ENCODE measurements at regions not wholly inside any gene's neighbourhood (a gene's known extent, or its start where the extent isn't known, plus 50 kb on each side); places are given as distances from the start of the nearest gene placed in this dataset.

DNA sequence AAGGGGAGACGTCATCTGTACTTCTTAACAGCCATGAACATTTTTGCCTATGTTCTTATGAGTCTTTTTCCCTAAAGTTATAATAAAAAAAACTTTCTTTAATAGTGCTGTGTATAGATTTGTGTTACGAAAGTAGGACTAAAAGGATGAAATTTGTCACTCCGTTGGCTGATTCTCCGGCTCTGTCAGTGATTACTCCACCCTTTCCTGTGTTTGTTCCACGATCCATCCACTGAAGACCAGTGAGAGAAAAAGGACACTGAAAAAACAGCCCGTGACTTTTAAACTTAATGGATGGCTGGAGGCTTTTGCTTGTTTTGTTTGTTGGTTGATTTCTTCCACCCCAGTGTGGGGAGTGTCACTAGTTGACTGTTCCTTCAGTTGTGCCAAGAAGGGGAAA is 232.0 kb upstream of the NOX3 start:
- H3K4me3 Mint-ChIP-seq = no peak overlapping the region
- H3K36me3 Mint-ChIP-seq = no peaks in the 10 kb centered on the region
- H3K27ac Mint-ChIP-seq = no peak overlapping the region
- H3K27me3 Mint-ChIP-seq = no peaks in the 10 kb centered on the region
- H3K4me1 Mint-ChIP-seq (ENCODE audit: low read depth) = no peaks in the 10 kb centered on the region
- H3K9me3 Mint-ChIP-seq (ENCODE audit: low read depth) = no peaks in the 10 kb centered on the region

DNA sequence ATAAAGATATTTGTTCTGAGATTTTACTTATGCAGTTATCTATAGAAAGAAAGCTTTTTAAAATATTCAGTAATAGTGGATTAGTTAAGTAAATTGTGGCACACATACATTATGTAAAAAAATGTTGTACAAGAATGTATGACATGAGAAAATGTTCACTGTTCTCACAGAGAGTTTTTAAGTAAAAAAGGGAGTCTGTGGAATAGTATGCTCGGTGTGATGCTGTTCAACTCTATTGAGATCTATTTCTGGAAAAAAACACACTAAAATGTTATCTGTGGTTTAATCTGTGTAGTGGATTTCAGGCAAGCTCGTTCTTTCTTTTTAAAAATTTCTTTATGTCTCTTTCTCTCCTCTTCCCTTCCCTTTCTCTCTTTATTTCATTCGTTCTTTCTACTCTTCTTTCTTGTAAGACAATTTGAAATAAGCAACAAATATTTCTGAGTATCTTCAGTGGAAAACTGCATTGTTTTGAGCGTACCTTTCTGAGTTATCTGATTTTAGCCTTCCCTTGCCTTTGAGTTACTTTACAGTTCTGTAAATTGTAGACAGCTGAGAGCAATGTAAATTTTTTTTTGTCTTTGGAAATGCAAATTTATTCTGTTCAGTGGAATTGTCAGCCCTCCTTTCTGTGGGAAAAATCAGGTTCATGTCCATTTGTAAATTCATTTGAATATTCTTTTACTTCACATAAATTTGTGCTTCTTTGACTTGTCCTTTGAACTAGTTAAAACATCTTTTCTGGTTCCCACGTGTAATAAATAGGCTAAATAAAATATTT is 229.0 kb upstream of the NOX3 start:
- no peak overlapping the region for H3K4me3 Mint-ChIP-seq
- H3K36me3 Mint-ChIP-seq = no peaks in the 10 kb centered on the region
- H3K27me3 Mint-ChIP-seq = peaks cover 2% of the 10 kb centered on the region
- H3K9me3 Mint-ChIP-seq (ENCODE audit: low read depth) = no peaks in the 10 kb centered on the region
- H3K4me1 Mint-ChIP-seq (ENCODE audit: low read depth) = no peaks in the 10 kb centered on the region
- no peak overlapping the region for H3K27ac Mint-ChIP-seq

DNA sequence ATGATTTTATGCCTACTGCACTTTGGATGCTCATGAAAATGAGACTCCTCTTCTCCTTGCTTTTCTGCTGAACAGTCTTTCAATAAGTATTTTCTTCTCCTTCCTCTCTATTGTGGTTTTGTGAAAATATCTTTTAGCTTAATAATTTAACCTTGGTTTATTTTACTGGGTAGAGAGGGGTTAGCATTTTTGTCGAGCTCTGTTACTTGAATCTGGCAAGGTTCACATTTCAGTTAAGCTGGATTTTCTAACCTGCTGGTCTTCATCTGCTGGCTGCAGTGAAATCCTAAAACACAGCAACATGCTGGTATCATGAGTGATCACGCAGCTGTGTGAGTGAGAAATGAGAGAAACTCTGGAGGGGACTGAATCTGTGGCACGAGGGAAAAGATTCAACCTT is 222.7 kb upstream of the NOX3 start:
- H3K9me3 Mint-ChIP-seq (ENCODE audit: low read depth) = no peaks in the 10 kb centered on the region
- H3K27ac Mint-ChIP-seq = no peak overlapping the region
- H3K36me3 Mint-ChIP-seq = no peaks in the 10 kb centered on the region
- no peak overlapping the region for H3K4me3 Mint-ChIP-seq
- peaks cover 2% of the 10 kb centered on the region for H3K27me3 Mint-ChIP-seq
- H3K4me1 Mint-ChIP-seq (ENCODE audit: low read depth) = no peaks in the 10 kb centered on the region

DNA sequence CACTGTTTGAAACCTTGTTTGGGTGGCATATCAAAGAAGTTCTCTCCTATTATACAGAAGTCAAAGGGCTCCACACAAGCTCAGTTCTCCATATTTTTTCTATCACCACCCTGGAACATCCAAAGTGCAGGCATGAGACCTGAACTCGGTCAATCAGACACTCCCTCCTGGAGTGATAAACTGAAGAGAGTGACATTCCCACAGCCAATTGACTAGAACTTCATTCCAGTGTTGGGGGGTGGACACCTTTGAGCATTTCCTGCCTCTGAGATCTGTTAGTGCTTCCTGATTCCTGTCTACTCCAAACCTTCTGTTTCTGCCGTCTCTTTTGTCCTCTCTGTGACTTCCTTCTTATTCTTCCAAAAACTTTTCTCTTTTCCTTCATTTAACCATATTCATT is 220.7 kb upstream of the NOX3 start:
- H3K4me1 Mint-ChIP-seq (ENCODE audit: low read depth) = no peaks in the 10 kb centered on the region
- no peaks in the 10 kb centered on the region for H3K9me3 Mint-ChIP-seq (ENCODE audit: low read depth)
- no peak overlapping the region for H3K27ac Mint-ChIP-seq
- H3K27me3 Mint-ChIP-seq = no peaks in the 10 kb centered on the region
- H3K4me3 Mint-ChIP-seq = no peak overlapping the region
- no peaks in the 10 kb centered on the region for H3K36me3 Mint-ChIP-seq

DNA sequence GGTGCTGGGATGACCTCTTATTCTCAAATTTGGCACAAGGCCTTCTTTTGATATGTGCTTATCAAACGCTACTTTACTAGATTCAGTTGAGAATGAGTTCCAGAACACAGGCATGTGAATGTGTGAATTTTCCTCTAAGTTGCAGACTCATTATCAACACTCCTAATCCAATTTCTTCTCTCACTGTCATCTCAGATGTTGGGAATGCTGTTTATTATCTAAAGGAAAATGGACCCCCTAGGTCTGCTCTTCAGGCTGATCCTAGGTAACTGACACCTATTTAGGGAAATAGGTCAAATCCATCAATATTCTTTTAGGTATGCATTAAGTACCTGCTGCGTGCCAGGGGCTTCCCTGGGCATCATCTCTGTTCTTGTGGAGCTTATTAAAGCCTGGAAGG is 215.0 kb upstream of the NOX3 start:
- H3K27ac Mint-ChIP-seq = no peak overlapping the region
- H3K9me3 Mint-ChIP-seq (ENCODE audit: low read depth) = no peaks in the 10 kb centered on the region
- no peaks in the 10 kb centered on the region for H3K4me1 Mint-ChIP-seq (ENCODE audit: low read depth)
- H3K4me3 Mint-ChIP-seq = no peak overlapping the region
- no peaks in the 10 kb centered on the region for H3K36me3 Mint-ChIP-seq
- H3K27me3 Mint-ChIP-seq = peaks cover 2% of the 10 kb centered on the region

DNA sequence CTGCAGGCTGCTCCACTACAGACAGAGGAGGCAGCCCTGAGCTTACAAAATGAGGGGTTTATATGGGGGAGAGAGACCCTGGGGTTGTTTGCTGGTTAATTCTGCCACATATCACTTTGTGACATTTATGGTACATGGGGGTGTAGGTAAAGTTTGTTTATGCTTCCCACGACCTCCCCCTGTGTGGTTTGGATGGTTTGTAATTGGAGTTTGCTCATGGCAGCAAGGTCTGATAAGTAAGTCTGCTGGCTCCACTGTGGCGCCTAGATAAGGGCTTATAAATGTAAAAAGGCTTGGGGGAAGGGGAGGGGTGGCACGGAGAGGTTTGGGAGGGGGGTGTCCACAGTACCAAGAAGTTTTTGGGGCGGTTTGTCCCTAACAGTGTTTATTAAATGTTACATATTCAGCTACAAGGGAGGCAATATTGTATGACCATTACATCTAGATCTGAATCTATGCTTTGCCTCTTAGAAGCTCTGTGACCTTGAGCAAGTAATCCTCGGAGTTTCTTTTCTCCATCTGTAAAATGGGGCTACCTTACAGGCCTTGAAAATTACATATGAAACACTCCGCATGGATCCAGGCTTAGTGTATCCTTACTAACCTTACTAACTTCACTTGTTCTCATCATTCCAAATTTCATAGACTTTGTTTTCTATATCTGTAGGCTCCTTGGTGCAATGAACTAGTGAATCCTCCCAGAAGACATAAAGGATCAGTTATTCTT is 204.8 kb upstream of the NOX3 start:
- H3K36me3 Mint-ChIP-seq = no peaks in the 10 kb centered on the region
- H3K4me3 Mint-ChIP-seq = no peak overlapping the region
- no peaks in the 10 kb centered on the region for H3K9me3 Mint-ChIP-seq (ENCODE audit: low read depth)
- H3K4me1 Mint-ChIP-seq (ENCODE audit: low read depth) = no peaks in the 10 kb centered on the region
- H3K27me3 Mint-ChIP-seq = peaks cover 4% of the 10 kb centered on the region
- no peak overlapping the region for H3K27ac Mint-ChIP-seq

DNA sequence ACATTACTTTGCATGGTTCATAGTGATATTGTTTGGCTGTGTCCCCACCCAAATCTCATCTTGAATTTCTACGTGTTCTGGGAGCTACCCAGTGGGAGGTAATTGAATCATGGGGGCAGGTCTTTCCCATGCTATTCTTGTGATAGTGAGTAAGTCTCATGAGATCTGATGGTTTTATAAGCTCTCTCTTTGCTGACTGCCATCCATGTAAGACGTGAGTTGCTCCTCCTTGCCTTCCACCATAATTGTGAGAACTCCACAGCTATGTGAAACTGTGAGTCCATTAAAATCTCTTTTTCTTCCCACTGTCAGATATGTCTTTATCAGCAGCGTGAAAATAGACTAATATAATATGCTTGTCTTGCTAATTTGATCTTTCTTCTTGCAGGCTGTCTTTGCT is 200.4 kb upstream of the NOX3 start:
- Mint-ChIP-seq H3K4me1 (ENCODE audit: low read depth) (no peaks in the 10 kb centered on the region), H3K27me3 (peaks cover 8% of the 10 kb centered on the region), H3K27ac (no peak overlapping the region), H3K36me3 (no peaks in the 10 kb centered on the region), H3K9me3 (ENCODE audit: low read depth) (peaks cover 6% of the 10 kb centered on the region), H3K4me3 (no peak overlapping the region)

DNA sequence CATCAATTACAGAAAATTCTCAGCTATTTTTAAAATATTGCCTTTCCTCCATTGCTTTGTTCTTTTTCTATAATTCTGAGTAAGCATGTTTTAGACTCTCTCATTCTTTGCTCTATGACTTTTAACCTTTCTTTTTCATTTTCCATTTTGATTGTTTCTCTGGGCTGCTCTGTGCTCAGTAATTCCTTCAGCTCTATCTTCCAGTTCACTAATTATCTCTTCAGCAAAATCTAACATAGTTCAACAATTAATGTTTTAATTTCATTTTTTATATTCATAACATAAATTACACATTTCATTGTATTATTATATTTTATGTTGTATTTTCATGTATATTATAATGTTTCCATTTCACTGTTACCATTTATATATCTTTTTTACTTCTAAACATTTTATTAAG is 198.8 kb upstream of the NOX3 start:
- H3K36me3 Mint-ChIP-seq = no peaks in the 10 kb centered on the region
- no peak overlapping the region for H3K27ac Mint-ChIP-seq
- H3K9me3 Mint-ChIP-seq (ENCODE audit: low read depth) = peaks cover 6% of the 10 kb centered on the region
- no peak overlapping the region for H3K4me3 Mint-ChIP-seq
- no peaks in the 10 kb centered on the region for H3K4me1 Mint-ChIP-seq (ENCODE audit: low read depth)
- H3K27me3 Mint-ChIP-seq = peaks cover 8% of the 10 kb centered on the region

DNA sequence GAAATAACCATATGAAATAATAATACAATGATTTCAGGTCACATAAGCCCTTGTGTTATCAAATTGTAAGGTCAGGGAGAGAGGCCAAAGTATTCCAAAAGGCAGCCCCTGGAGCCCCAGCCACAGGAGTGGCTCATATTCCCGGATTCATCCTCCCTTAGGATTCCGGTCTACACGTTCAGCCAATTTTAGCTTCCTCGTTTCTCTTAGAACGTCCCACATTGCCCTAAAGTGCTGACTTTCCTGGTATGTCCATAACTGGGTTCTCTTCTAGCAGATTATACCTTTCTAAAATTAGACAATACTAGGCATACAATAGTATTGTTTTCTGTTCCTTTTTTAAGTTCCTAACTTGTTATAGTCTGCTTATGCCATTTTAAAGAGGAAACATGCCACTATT is 192.7 kb upstream of the NOX3 start:
- no peaks in the 10 kb centered on the region for H3K27me3 Mint-ChIP-seq
- H3K9me3 Mint-ChIP-seq (ENCODE audit: low read depth) = no peaks in the 10 kb centered on the region
- H3K36me3 Mint-ChIP-seq = peaks cover 2% of the 10 kb centered on the region
- H3K4me3 Mint-ChIP-seq = no peak overlapping the region
- peaks cover 4% of the 10 kb centered on the region for H3K4me1 Mint-ChIP-seq (ENCODE audit: low read depth)
- H3K27ac Mint-ChIP-seq = no peak overlapping the region

DNA sequence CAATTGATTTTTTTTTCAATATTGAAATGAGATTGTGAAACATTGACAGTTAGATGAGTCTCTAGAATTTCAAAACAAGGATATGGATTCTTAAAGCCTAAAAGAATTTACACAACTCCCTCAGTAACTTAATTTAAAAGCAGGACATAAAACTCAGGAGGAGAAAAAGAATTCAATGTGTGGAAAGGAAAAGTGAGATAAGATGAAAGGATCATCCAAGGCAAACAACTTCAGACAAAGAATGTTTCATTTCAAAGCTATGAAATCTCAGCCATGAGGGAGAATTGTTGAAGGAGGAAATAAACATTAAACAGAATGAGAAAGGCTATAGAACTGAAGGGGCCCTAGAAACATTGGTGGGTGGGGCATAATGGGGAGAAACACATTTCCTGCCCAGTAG is 191.7 kb upstream of the NOX3 start:
- Mint-ChIP-seq H3K4me3 (no peak overlapping the region), H3K36me3 (peaks cover 2% of the 10 kb centered on the region), H3K27ac (no peak overlapping the region), H3K27me3 (no peaks in the 10 kb centered on the region), H3K9me3 (ENCODE audit: low read depth) (no peaks in the 10 kb centered on the region), H3K4me1 (ENCODE audit: low read depth) (peaks cover 4% of the 10 kb centered on the region)

DNA sequence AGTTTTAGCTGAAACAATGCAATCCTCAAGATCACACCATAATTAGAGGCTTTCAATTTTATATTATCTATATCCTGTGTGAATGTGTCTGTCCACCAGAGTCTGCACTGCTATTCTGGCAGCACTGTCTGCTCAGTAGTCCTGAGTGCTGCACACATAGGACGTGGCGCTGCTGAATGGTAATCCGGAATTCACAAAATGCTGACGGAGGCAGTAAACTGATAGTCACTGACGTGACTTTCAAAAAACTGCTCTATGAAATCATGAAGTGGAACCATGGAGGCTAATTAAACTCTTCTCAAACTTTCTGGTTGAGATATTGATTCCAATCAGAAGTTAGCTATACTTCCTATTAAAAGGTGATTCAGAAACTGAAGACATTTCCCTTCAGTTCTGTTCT is 190.8 kb upstream of the NOX3 start:
- no peak overlapping the region for H3K4me3 Mint-ChIP-seq
- no peaks in the 10 kb centered on the region for H3K27me3 Mint-ChIP-seq
- H3K36me3 Mint-ChIP-seq = peaks cover 2% of the 10 kb centered on the region
- peaks cover 4% of the 10 kb centered on the region for H3K4me1 Mint-ChIP-seq (ENCODE audit: low read depth)
- H3K27ac Mint-ChIP-seq = no peak overlapping the region
- H3K9me3 Mint-ChIP-seq (ENCODE audit: low read depth) = peaks cover 2% of the 10 kb centered on the region

DNA sequence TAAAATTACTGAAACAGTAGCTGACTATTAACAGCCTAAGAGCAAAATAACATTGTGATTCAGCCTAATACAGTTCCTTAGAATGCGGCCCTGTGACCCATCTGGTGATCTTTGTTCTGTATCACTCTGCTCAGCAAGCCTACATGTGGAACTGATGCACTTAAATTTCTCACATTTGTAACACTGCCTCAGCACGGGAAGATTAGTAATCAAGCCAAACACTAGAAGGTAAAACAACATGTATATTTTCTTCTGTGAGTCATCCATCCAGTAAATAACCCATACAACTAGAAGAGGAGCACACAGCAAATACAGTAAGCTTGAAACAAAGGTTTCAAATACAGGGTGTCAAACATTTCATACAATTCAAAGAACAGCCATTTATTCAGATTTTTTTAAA is 189.7 kb upstream of the NOX3 start:
- no peak overlapping the region for H3K4me3 Mint-ChIP-seq
- peaks cover 4% of the 10 kb centered on the region for H3K4me1 Mint-ChIP-seq (ENCODE audit: low read depth)
- peaks cover 2% of the 10 kb centered on the region for H3K36me3 Mint-ChIP-seq
- H3K27ac Mint-ChIP-seq = no peak overlapping the region
- H3K9me3 Mint-ChIP-seq (ENCODE audit: low read depth) = peaks cover 3% of the 10 kb centered on the region
- no peaks in the 10 kb centered on the region for H3K27me3 Mint-ChIP-seq

DNA sequence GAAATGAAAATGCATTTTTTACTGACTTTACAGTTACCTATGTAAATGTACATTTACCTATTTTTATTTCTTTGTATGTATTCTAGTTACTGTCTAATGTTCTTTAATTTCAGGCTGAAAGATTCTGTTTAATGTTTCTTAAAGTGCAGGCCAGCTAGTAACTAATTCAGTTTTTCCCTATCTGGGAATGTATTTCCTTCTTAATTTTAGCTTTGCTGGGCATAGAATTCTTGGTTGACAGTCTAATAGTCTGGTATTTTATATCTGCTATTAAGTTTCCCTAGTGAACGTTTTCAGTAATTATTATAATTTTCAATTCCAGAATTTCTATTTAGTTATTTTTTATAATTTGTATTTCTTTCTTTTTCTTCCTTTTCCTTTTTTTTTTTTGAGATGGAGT is 186.0 kb upstream of the NOX3 start:
- Mint-ChIP-seq H3K36me3 (peaks cover 2% of the 10 kb centered on the region), H3K27me3 (no peaks in the 10 kb centered on the region), H3K4me3 (no peak overlapping the region), H3K27ac (no peak overlapping the region), H3K4me1 (ENCODE audit: low read depth) (no peaks in the 10 kb centered on the region), H3K9me3 (ENCODE audit: low read depth) (peaks cover 3% of the 10 kb centered on the region)

DNA sequence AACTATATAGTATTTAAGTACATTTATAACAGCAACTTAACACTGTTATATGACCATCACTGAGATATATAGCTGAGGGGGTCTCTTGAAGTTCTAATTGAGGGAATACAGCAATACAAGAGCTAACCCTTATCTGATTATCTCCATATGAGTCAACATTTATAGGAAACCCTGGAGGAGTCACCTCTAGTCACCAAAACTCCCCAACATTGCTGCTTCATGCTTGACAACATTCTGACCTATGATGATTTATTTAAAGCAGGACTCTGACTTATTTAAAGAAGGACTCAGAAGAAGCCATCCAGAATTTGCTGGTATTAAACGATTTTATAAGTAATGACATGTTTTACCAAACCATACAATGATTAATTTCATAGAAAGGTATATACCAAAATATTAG is 182.6 kb upstream of the NOX3 start:
- no peaks in the 10 kb centered on the region for H3K36me3 Mint-ChIP-seq
- no peak overlapping the region for H3K4me3 Mint-ChIP-seq
- no peaks in the 10 kb centered on the region for H3K4me1 Mint-ChIP-seq (ENCODE audit: low read depth)
- no peaks in the 10 kb centered on the region for H3K27me3 Mint-ChIP-seq
- H3K9me3 Mint-ChIP-seq (ENCODE audit: low read depth) = peaks cover 3% of the 10 kb centered on the region
- H3K27ac Mint-ChIP-seq = no peak overlapping the region

DNA sequence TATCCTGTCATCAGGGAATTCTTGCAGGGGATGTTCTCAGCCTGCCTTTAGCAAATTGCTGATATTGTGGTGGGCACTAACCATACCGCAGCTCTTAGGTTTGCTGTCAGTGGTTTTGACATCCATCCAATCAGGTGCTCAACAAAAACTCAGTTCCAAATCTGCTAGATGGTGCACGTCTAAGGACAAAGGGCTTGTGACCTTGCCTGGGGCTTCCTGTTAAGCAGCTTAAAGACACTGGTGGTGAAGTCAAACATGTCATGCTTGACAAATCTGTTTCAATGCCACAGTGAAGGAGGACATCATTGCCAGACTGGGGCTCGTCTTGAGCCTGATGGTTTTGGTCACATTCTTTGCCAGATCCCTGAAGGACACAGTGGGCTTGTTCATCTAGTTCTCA is 179.8 kb upstream of the NOX3 start:
- no peak overlapping the region for H3K4me3 Mint-ChIP-seq
- H3K27me3 Mint-ChIP-seq = no peaks in the 10 kb centered on the region
- H3K36me3 Mint-ChIP-seq = no peaks in the 10 kb centered on the region
- H3K4me1 Mint-ChIP-seq (ENCODE audit: low read depth) = no peaks in the 10 kb centered on the region
- H3K27ac Mint-ChIP-seq = no peak overlapping the region
- no peaks in the 10 kb centered on the region for H3K9me3 Mint-ChIP-seq (ENCODE audit: low read depth)

DNA sequence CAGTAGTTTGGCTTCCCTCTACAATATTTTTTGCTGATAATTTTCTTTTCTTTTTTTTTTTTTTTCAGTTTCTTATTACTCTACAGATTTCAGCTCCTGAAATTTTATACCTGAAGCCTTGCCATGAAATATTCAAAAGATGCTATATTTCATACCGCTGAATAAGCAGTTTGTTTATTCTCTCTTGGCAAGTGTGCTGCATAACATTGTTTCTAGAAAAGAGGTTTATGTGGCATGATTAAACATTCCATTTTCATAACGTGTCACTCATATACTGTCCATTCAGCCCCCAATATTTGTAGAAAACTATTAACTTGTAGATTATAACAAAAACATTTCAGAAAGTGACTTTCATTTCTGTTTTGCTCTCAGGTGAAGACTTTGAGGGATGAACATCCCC is 174.4 kb upstream of the NOX3 start:
- no peaks in the 10 kb centered on the region for H3K9me3 Mint-ChIP-seq (ENCODE audit: low read depth)
- no peak overlapping the region for H3K4me3 Mint-ChIP-seq
- H3K4me1 Mint-ChIP-seq (ENCODE audit: low read depth) = no peaks in the 10 kb centered on the region
- peaks cover 3% of the 10 kb centered on the region for H3K27me3 Mint-ChIP-seq
- peaks cover 2% of the 10 kb centered on the region for H3K36me3 Mint-ChIP-seq
- no peak overlapping the region for H3K27ac Mint-ChIP-seq

Measured in activated naive CD8-positive, alpha-beta T cell (primary cell).